Muscle of back (tissue), 3 donors: ENCODE measurements at regions not wholly inside any gene's neighbourhood (a gene's known extent, or its start where the extent isn't known, plus 50 kb on each side); places are given as distances from the start of the nearest gene placed in this dataset.

Experiments used
- DNase-seq, 3 donors: peaks; one replicate each; pipeline versions ENCODE4 v3.0.0 to v3.0.0-alpha.2; 2013

- no peak for DNase-seq
These were observed 184.5 kb upstream of the RNF32 start for GRCh38 chr7:156456032-156456431.

- DNase-seq: no peak
These were observed 190.1 kb upstream of the RNF32 start for GRCh38 chr7:156450473-156450872.

GRCh38 chr7:156448918-156449317 is 191.7 kb upstream of the RNF32 start:
- DNase-seq: no peak

- DNase-seq: no peak
These were observed 193.6 kb upstream of the RNF32 start for GRCh38 chr7:156446990-156447389.

GRCh38 chr7:156445997-156446761 is 194.4 kb upstream of the RNF32 start:
- DNase-seq: no peak

GRCh38 chr7:156442516-156442915 is 198.1 kb upstream of the RNF32 start:
- no peak for DNase-seq

- no peak for DNase-seq
These were observed 200.1 kb upstream of the RNF32 start for GRCh38 chr7:156440456-156440855.

GRCh38 chr7:156438011-156438410 is 202.6 kb upstream of the RNF32 start:
- DNase-seq: no peak

- no peak for DNase-seq
These were observed 203.5 kb upstream of the RNF32 start for GRCh38 chr7:156437021-156437614.

GRCh38 chr7:156435486-156436231 is 204.9 kb upstream of the RNF32 start:
- DNase-seq: no peak

GRCh38 chr7:156434706-156435105 is 205.9 kb upstream of the RNF32 start:
- DNase-seq: no peak

GRCh38 chr7:156432018-156432417 is 208.6 kb upstream of the RNF32 start:
- no peak for DNase-seq

- no peak for DNase-seq
These were observed 210.5 kb upstream of the RNF32 start for GRCh38 chr7:156430109-156430508.

- no peak for DNase-seq
These were observed 211.1 kb upstream of the RNF32 start for GRCh38 chr7:156429514-156429913.

GRCh38 chr7:156423876-156424275 is 216.7 kb upstream of the RNF32 start:
- no peak for DNase-seq

- no peak for DNase-seq
These were observed 220.1 kb upstream of the RNF32 start for GRCh38 chr7:156420496-156420895.

- no peak for DNase-seq
These were observed 220.8 kb upstream of the RNF32 start for GRCh38 chr7:156419782-156420181.

- no peak for DNase-seq
These were observed 238.3 kb upstream of the RNF32 start for GRCh38 chr7:156402255-156402654.

GRCh38 chr7:156401617-156402016 is 239.0 kb upstream of the RNF32 start:
- DNase-seq: no peak

- DNase-seq: no peak
These were observed 240.5 kb upstream of the RNF32 start for GRCh38 chr7:156400046-156400445.

GRCh38 chr7:156397249-156397648 is 243.3 kb upstream of the RNF32 start:
- no peak for DNase-seq

- DNase-seq: no peak
These were observed 251.4 kb upstream of the RNF32 start for GRCh38 chr7:156389116-156389692.

- DNase-seq: peak in 2 of 3 donors; percentile 7 to 22
These were observed 254.5 kb upstream of the RNF32 start for GRCh38 chr7:156386097-156386496.
